ENCODE measurements at regions not wholly inside any gene's neighbourhood (a gene's known extent, or its start where the extent isn't known, plus 50 kb on each side); places are given as distances from the start of the nearest gene placed in this dataset.

- intact Hi-C loops (cut with DNase I; ENCODE audit: low total_unique reads), result no loop called here
- no peak for DNase-seq
- H3K27ac ChIP-seq, result no peak overlapping the region
- no peaks in the 10 kb centered on the region for H3K36me3 ChIP-seq
- no peaks in the 10 kb centered on the region for H3K9me3 ChIP-seq
- H3K4me3 ChIP-seq, result no peak overlapping the region
- TF ChIP-seq POLR2A (IDR thresholded peaks at IDR 0.05), result no peak
- TF ChIP-seq CTCF (IDR thresholded peaks at IDR 0.05 in 4 of 5, conservative IDR thresholded peaks at IDR 0.05 in 1 of 5), result no peak
- H3K4me1 ChIP-seq, result no peaks in the 10 kb centered on the region
- in situ Hi-C loops (cut with MboI; ENCODE audit: low sequenced_read_pairs in 4 of 4), result no loop called here
- no peaks in the 10 kb centered on the region for H3K27me3 ChIP-seq
- ATAC-seq, result no peak
Measured at GRCh38 chr15:79540551-79540950, 108.4 kb downstream of the MINAR1 start.

- in situ Hi-C loops (cut with MboI; ENCODE audit: low sequenced_read_pairs in 4 of 4) (no loop called here), intact Hi-C loops (cut with DNase I; ENCODE audit: low total_unique reads) (no loop called here)
- no peaks in the 10 kb centered on the region for H3K4me1 ChIP-seq
- no peak for TF ChIP-seq POLR2A (IDR thresholded peaks at IDR 0.05)
- TF ChIP-seq CTCF (IDR thresholded peaks at IDR 0.05 in 4 of 5, conservative IDR thresholded peaks at IDR 0.05 in 1 of 5), result no peak
- H3K4me3 ChIP-seq, result no peak overlapping the region
- no peaks in the 10 kb centered on the region for H3K27me3 ChIP-seq
- no peak for DNase-seq
- no peak for ATAC-seq
- no peaks in the 10 kb centered on the region for H3K9me3 ChIP-seq
- H3K27ac ChIP-seq, result no peak overlapping the region
- H3K36me3 ChIP-seq, result no peaks in the 10 kb centered on the region
Measured at GRCh38 chr15:79541196-79541595, 109.1 kb downstream of the MINAR1 start.

GRCh38 chr15:79543097-79543496, 111.0 kb downstream of the MINAR1 start:
- Histone ChIP-seq H3K36me3 (no peaks in the 10 kb centered on the region), H3K9me3 (no peaks in the 10 kb centered on the region), H3K4me3 (no peak overlapping the region), H3K4me1 (no peaks in the 10 kb centered on the region), H3K27me3 (no peaks in the 10 kb centered on the region), H3K27ac (no peak overlapping the region)
- intact Hi-C loops (cut with DNase I; ENCODE audit: low total_unique reads) (no loop called here), in situ Hi-C loops (cut with MboI; ENCODE audit: low sequenced_read_pairs in 4 of 4) (no loop called here)
- TF ChIP-seq POLR2A (IDR thresholded peaks at IDR 0.05) (no peak), CTCF (IDR thresholded peaks at IDR 0.05 in 4 of 5, conservative IDR thresholded peaks at IDR 0.05 in 1 of 5) (no peak)
- no peak for ATAC-seq
- no peak for DNase-seq

GRCh38 chr15:79549196-79549595, 117.1 kb downstream of the MINAR1 start:
- no peaks in the 10 kb centered on the region for H3K4me1 ChIP-seq
- H3K27me3 ChIP-seq, result no peaks in the 10 kb centered on the region
- DNase-seq (no peak), ATAC-seq (no peak)
- no peaks in the 10 kb centered on the region for H3K9me3 ChIP-seq
- no peaks in the 10 kb centered on the region for H3K36me3 ChIP-seq
- TF ChIP-seq POLR2A (IDR thresholded peaks at IDR 0.05), result no peak
- TF ChIP-seq CTCF (IDR thresholded peaks at IDR 0.05 in 4 of 5, conservative IDR thresholded peaks at IDR 0.05 in 1 of 5), result no peak
- no peak overlapping the region for H3K4me3 ChIP-seq
- intact Hi-C loops (cut with DNase I; ENCODE audit: low total_unique reads) (no loop called here), in situ Hi-C loops (cut with MboI; ENCODE audit: low sequenced_read_pairs in 4 of 4) (no loop called here)
- H3K27ac ChIP-seq, result no peak overlapping the region

- Histone ChIP-seq H3K9me3 (no peaks in the 10 kb centered on the region), H3K4me1 (no peaks in the 10 kb centered on the region), H3K27me3 (peaks cover 0 to 12% (median 11%) of the 10 kb centered on the region in 3 donors), H3K4me3 (no peak overlapping the region), H3K36me3 (no peaks in the 10 kb centered on the region), H3K27ac (no peak overlapping the region)
- intact Hi-C loops (cut with DNase I; ENCODE audit: low total_unique reads), result no loop called here
- DNase-seq (no peak), ATAC-seq (no peak)
- TF ChIP-seq CTCF (IDR thresholded peaks at IDR 0.05 in 4 of 5, conservative IDR thresholded peaks at IDR 0.05 in 1 of 5) (no peak), POLR2A (IDR thresholded peaks at IDR 0.05) (no peak)
- in situ Hi-C loops (cut with MboI; ENCODE audit: low sequenced_read_pairs in 4 of 4), result no loop called here
Measured at GRCh38 chr15:79560384-79560783, 128.2 kb downstream of the MINAR1 start.
